ENCODE measurements at regions not wholly inside any gene's neighbourhood (a gene's known extent, or its start where the extent isn't known, plus 50 kb on each side); places are given as distances from the start of the nearest gene placed in this dataset.

- TF ChIP-seq, protein P1, sequence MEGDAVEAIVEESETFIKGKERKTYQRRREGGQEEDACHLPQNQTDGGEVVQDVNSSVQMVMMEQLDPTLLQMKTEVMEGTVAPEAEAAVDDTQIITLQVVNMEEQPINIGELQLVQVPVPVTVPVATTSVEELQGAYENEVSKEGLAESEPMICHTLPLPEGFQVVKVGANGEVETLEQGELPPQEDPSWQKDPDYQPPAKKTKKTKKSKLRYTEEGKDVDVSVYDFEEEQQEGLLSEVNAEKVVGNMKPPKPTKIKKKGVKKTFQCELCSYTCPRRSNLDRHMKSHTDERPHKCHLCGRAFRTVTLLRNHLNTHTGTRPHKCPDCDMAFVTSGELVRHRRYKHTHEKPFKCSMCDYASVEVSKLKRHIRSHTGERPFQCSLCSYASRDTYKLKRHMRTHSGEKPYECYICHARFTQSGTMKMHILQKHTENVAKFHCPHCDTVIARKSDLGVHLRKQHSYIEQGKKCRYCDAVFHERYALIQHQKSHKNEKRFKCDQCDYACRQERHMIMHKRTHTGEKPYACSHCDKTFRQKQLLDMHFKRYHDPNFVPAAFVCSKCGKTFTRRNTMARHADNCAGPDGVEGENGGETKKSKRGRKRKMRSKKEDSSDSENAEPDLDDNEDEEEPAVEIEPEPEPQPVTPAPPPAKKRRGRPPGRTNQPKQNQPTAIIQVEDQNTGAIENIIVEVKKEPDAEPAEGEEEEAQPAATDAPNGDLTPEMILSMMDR (IDR thresholded peaks at IDR 0.05), result no peak
- TF ChIP-seq FOXS1 (CRISPR knock-in tag; IDR thresholded peaks at IDR 0.05) (no peak), POLR2A (IDR thresholded peaks at IDR 0.05; ENCODE audit: low read length) (no peak), CHD4 (IDR thresholded peaks at IDR 0.05; ENCODE audit: borderline replicate concordance) (no peak), NPAS2 (CRISPR knock-in tag; IDR thresholded peaks at IDR 0.05; ENCODE audit: borderline replicate concordance) (no peak), ZFP36 (IDR thresholded peaks at IDR 0.05; ENCODE audit: borderline replicate concordance, partially characterized antibody) (no peak)
- TF ChIP-seq, protein P2, sequence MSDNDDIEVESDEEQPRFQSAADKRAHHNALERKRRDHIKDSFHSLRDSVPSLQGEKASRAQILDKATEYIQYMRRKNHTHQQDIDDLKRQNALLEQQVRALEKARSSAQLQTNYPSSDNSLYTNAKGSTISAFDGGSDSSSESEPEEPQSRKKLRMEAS (IDR thresholded peaks at IDR 0.05), result no peak
These were observed 474.8 kb downstream of the CNTN3 start for GRCh38 chr3:74139648-74140047.
